Trophoblast cell (in vitro differentiated cells and primary cell): ENCODE measurements at regions not wholly inside any gene's neighbourhood (a gene's known extent, or its start where the extent isn't known, plus 50 kb on each side); places are given as distances from the start of the nearest gene placed in this dataset.

ENCODE experiments used
- DNase-seq, 2 donors: peaks; one replicate each; pipeline ENCODE4 v3.0.0-alpha.2; 2016
- H2AFZ ChIP-seq: 2 replicates; pipeline ENCODE4 v1.6.1; 2013; ENCODE audit warnings: low read length, moderate library complexity, mild to moderate bottlenecking; ENCODE audit not compliant: insufficient read depth, poor library complexity
- H2AK5ac ChIP-seq: 2 replicates; pipeline ENCODE4 v1.6.1; 2013; ENCODE audit warnings: mild to moderate bottlenecking, low read length
- H2BK120ac ChIP-seq: 2 replicates; pipeline ENCODE4 v1.6.1; 2013; ENCODE audit warnings: low read length, mild to moderate bottlenecking, moderate library complexity; ENCODE audit not compliant: insufficient read depth, poor library complexity
- H2BK12ac ChIP-seq: 2 replicates; pipeline ENCODE4 v1.6.1; 2013; ENCODE audit warnings: mild to moderate bottlenecking, low read length, moderate library complexity
- H2BK5ac ChIP-seq: 2 replicates; pipeline ENCODE4 v1.6.1; 2013; ENCODE audit warnings: low read length, low read depth, moderate library complexity, mild to moderate bottlenecking; ENCODE audit not compliant: poor library complexity
- H3K14ac ChIP-seq: 2 replicates; pipeline ENCODE4 v1.6.1; 2013; ENCODE audit warnings: mild to moderate bottlenecking, low read length
- H3K18ac ChIP-seq: 2 replicates; pipeline ENCODE4 v1.6.1; 2013; ENCODE audit warnings: mild to moderate bottlenecking, low read length
- H3K23ac ChIP-seq: 2 replicates; pipeline ENCODE4 v1.6.1; 2013; ENCODE audit warnings: low read length
- H3K27ac ChIP-seq: 2 replicates; pipeline ENCODE4 v1.5.1; 2013; ENCODE audit warnings: low read depth, mild to moderate bottlenecking, inconsistent platforms, low read length, moderate library complexity
- H3K27me3 ChIP-seq: 2 replicates; pipeline ENCODE4 v1.6.1; 2013; ENCODE audit warnings: inconsistent platforms, mild to moderate bottlenecking, low read length, moderate library complexity; ENCODE audit not compliant: insufficient read depth
- H3K36me3 ChIP-seq, 2 experiments: 1 replicate in 1 of 2; 2 replicates in 1 of 2; pipeline ENCODE4 v1.6.1; 2013; ENCODE audit warnings: low read length in 2 of 2, mild to moderate bottlenecking in 2 of 2, moderate library complexity in 1 of 2; ENCODE audit not compliant: insufficient read depth in 2 of 2, control insufficient read depth in 1 of 2
- H3K4ac ChIP-seq: 2 replicates; pipeline ENCODE4 v1.6.1; 2013; ENCODE audit warnings: low read depth, mild to moderate bottlenecking, low read length, moderate library complexity
- H3K4me1 ChIP-seq, 2 experiments: 1 replicate in 1 of 2; 2 replicates in 1 of 2; pipeline ENCODE4 v1.6.1; 2013; ENCODE audit warnings: low read length in 2 of 2, mild to moderate bottlenecking in 2 of 2, moderate library complexity in 1 of 2; ENCODE audit not compliant: insufficient read depth in 2 of 2, control insufficient read depth in 1 of 2
- H3K4me2 ChIP-seq: 2 replicates; pipeline ENCODE4 v1.6.1; 2013; ENCODE audit warnings: inconsistent platforms, mild to moderate bottlenecking, low read length, moderate library complexity
- H3K4me3 ChIP-seq: 2 replicates; pipeline ENCODE4 v1.5.1; 2013; ENCODE audit warnings: mild to moderate bottlenecking, low read depth, low read length, inconsistent platforms
- H3K79me1 ChIP-seq: one replicate; pipeline ENCODE4 v1.6.1; 2013; ENCODE audit warnings: low read length
- H3K79me2 ChIP-seq: 2 replicates; pipeline ENCODE4 v1.6.1; 2013; ENCODE audit warnings: low read length, mild to moderate bottlenecking; ENCODE audit not compliant: control insufficient read depth, insufficient read depth, poor library complexity
- H3K9ac ChIP-seq: 2 replicates; pipeline ENCODE4 v1.6.1; 2013; ENCODE audit warnings: mild to moderate bottlenecking, low read length
- H3K9me3 ChIP-seq: 2 replicates; pipeline ENCODE4 v1.6.1; 2013; ENCODE audit warnings: low read depth, mild to moderate bottlenecking, control low read depth, inconsistent platforms, low read length; ENCODE audit not compliant: insufficient read depth
- H4K12ac ChIP-seq: 2 replicates; pipeline ENCODE4 v1.6.1; 2013; ENCODE audit warnings: low read depth, mild to moderate bottlenecking, low read length, moderate library complexity
- H4K8ac ChIP-seq: 2 replicates; pipeline ENCODE4 v1.6.1; 2013; ENCODE audit warnings: low read depth, mild to moderate bottlenecking, low read length, moderate library complexity
- H4K91ac ChIP-seq: one replicate; pipeline ENCODE4 v1.6.1; 2013; ENCODE audit warnings: low read depth, mild to moderate bottlenecking, low read length, moderate library complexity
- WGBS: extraction: QIAGEN DNeasy Blood & Tissue Kit; methylation state at CpG from one replicate; pipeline ENCODE4 v1.1.7; 2013; ENCODE audit warnings: missing lambda C conversion rate; ENCODE audit not compliant: insufficient read length, insufficient coverage; ENCODE audit errors: extremely low coverage; 5-methylcytosine and 5-hydroxymethylcytosine counted together

DNA sequence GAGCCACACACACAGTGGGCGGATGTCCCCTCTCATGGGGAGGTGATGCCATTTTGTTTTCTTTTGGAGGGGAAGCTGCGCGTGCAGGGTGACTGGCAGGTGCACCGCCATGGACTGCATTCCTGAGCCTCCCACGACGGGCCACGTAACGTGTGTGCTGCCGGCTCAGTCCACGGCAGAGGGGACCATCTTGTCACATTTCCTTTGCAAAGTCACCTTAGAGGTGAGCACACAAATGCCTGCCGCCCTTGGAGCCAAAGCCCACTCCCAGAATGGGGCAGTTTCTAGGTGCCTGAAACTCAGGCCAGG lies 262.5 kb downstream of the CTTN start:
- Histone ChIP-seq H3K4me2 (no peak overlapping the region), H2AFZ (no peak overlapping the region), H2AK5ac (no peak overlapping the region), H2BK5ac (no peak overlapping the region), H3K4me3 (no peak overlapping the region), H4K8ac (no peak overlapping the region), H2BK120ac (no peak overlapping the region), H3K27ac (no peak overlapping the region), H3K79me2 (no peaks in the 10 kb centered on the region), H3K4ac (no peak overlapping the region), H4K12ac (no peak overlapping the region), H3K36me3 (no peaks in the 10 kb centered on the region), H3K79me1 (no peaks in the 10 kb centered on the region), H3K18ac (no peak overlapping the region), H3K14ac (no peak overlapping the region), H3K4me1 (peaks cover 11 to 19% of the 10 kb centered on the region in 2 experiments), H3K9ac (no peak overlapping the region), H3K27me3 (peaks cover 12% of the 10 kb centered on the region), H3K9me3 (peaks cover 3% of the 10 kb centered on the region), H2BK12ac (no peak overlapping the region), H3K23ac (no peak overlapping the region), H4K91ac (no peak overlapping the region)
- no peak for DNase-seq
- WGBS: no CpG with 5 or more reads among the region's 11 CpGs

DNA sequence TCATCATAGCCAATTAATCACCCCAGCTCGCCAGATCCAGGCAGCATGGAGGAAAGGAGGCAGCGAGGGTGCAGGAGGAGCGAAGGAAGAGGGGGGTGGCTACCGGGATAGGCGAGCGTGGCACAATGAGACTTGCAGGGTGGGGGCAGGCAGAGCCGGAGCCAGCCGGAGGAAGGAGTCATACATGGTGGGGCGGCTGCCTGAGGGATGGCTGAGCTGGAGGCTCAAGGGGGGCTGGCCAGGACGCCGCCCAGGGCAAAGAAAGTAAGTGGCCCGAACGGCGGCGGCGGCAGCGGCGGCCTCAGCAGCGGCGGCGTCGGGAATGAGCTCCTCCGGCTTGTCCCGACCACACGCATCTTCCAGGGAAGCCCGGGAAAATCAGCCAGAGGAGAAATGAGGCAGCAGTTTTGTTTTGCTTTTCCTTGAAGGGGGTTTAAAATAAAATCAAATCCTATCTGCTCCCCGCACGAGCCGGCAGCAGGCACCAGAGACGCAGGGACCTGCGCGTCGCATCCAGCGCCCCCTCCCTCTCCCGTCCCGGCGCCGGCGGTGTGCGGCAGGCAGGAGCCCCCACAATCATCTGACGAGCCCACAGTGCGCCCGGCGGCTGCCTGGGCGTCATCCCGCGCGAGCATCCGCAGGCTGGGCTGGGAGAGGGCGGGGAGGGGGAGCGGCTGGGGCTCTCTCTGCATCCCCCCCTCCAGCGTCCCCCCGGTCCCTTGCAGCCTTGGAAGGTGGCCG lies 263.6 kb downstream of the CTTN start:
- no peak overlapping the region for H2AFZ ChIP-seq
- H3K4ac ChIP-seq: no peak overlapping the region
- no peaks in the 10 kb centered on the region for H3K79me2 ChIP-seq
- no peak overlapping the region for H3K4me3 ChIP-seq
- H2BK5ac ChIP-seq: no peak overlapping the region
- no peak overlapping the region for H3K23ac ChIP-seq
- H3K9me3 ChIP-seq: peaks cover 3% of the 10 kb centered on the region
- peaks cover 11 to 18% of the 10 kb centered on the region in 2 experiments for H3K4me1 ChIP-seq
- H4K91ac ChIP-seq: no peak overlapping the region
- peak overlapping the region; percentile 37 for H2BK120ac ChIP-seq
- no peak overlapping the region for H3K27ac ChIP-seq
- no peak overlapping the region for H3K14ac ChIP-seq
- no peak overlapping the region for H2BK12ac ChIP-seq
- H2AK5ac ChIP-seq: no peak overlapping the region
- no peak for DNase-seq
- H3K27me3 ChIP-seq: peaks cover 12% of the 10 kb centered on the region
- no peak overlapping the region for H4K12ac ChIP-seq
- H3K18ac ChIP-seq: peak overlapping the region; percentile 27
- no CpG with 5 or more reads among the region's 54 CpGs for WGBS
- H3K9ac ChIP-seq: no peak overlapping the region
- peak overlapping the region; percentile 59 for H3K4me2 ChIP-seq
- H3K36me3 ChIP-seq: no peaks in the 10 kb centered on the region
- no peaks in the 10 kb centered on the region for H3K79me1 ChIP-seq
- no peak overlapping the region for H4K8ac ChIP-seq

DNA sequence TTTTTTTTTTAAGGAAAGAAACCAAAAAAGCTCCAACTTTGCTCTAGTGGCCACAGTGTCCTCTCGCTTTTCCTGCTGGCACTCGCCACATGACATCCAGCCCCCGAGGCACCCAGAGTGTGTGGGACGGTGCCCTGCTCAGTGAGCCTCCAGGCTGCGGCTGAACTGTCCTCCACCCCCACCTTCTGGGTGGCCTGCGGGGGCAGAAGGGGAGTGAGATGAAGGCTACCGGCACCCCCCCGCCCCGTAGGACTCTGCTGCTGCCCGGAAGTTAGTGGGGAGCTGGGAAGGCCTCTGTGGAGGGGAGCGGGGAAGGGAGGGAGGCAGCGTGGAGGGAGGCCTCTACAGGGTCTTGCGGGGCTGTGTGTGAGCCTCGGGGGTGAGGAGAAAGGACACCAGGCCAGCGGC lies 264.4 kb downstream of the CTTN start:
- no peak for DNase-seq
- H3K79me1 ChIP-seq: no peaks in the 10 kb centered on the region
- H3K23ac ChIP-seq: no peak overlapping the region
- H2AFZ ChIP-seq: no peak overlapping the region
- peaks cover 11 to 18% of the 10 kb centered on the region in 2 experiments for H3K4me1 ChIP-seq
- H3K27ac ChIP-seq: no peak overlapping the region
- H3K18ac ChIP-seq: no peak overlapping the region
- no peak overlapping the region for H3K4me3 ChIP-seq
- H3K14ac ChIP-seq: peak overlapping the region; percentile 40
- peaks cover 3% of the 10 kb centered on the region for H3K9me3 ChIP-seq
- H3K27me3 ChIP-seq: peaks cover 12% of the 10 kb centered on the region
- H3K36me3 ChIP-seq: no peaks in the 10 kb centered on the region
- H2BK120ac ChIP-seq: no peak overlapping the region
- H3K4me2 ChIP-seq: peak overlapping the region; percentile 59
- H3K9ac ChIP-seq: no peak overlapping the region
- H3K79me2 ChIP-seq: no peaks in the 10 kb centered on the region
- H4K12ac ChIP-seq: no peak overlapping the region
- H4K8ac ChIP-seq: no peak overlapping the region
- H2BK12ac ChIP-seq: no peak overlapping the region
- no peak overlapping the region for H4K91ac ChIP-seq
- WGBS: no CpG with 5 or more reads among the region's 15 CpGs
- no peak overlapping the region for H2BK5ac ChIP-seq
- H3K4ac ChIP-seq: no peak overlapping the region
- no peak overlapping the region for H2AK5ac ChIP-seq

DNA sequence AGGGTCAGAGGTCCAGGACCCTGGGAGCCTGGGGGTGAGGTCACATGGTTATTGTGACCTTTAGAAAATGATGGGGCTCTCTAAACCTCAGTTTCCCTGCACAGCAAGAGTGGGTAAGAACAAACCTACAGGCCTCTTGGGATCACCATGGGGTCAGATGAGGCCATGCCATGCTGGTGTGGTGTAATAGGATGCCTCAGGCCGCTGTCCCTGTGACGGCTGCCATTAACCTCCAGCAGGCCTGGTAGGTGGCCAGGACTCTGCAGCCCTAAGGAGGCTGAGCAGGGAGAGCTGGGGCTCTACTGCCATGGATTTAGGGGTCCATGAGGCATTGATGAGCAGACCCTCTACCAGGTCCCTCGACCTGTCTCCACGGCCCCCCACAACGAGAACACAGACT lies 265.5 kb downstream of the CTTN start:
- peaks cover 3% of the 10 kb centered on the region for H3K9me3 ChIP-seq
- no peak overlapping the region for H2AK5ac ChIP-seq
- no peak overlapping the region for H3K18ac ChIP-seq
- H2AFZ ChIP-seq: no peak overlapping the region
- H2BK5ac ChIP-seq: no peak overlapping the region
- no peaks in the 10 kb centered on the region for H3K79me1 ChIP-seq
- DNase-seq: no peak
- no peak overlapping the region for H2BK120ac ChIP-seq
- peaks cover 12% of the 10 kb centered on the region for H3K27me3 ChIP-seq
- no peak overlapping the region for H3K23ac ChIP-seq
- H3K9ac ChIP-seq: no peak overlapping the region
- H4K91ac ChIP-seq: no peak overlapping the region
- no peak overlapping the region for H2BK12ac ChIP-seq
- WGBS: no CpG with 5 or more reads among the region's 5 CpGs
- no peak overlapping the region for H3K4me2 ChIP-seq
- H3K14ac ChIP-seq: no peak overlapping the region
- H3K4ac ChIP-seq: no peak overlapping the region
- no peak overlapping the region for H4K8ac ChIP-seq
- H3K36me3 ChIP-seq: no peaks in the 10 kb centered on the region
- no peaks in the 10 kb centered on the region for H3K79me2 ChIP-seq
- no peak overlapping the region for H3K4me3 ChIP-seq
- H3K4me1 ChIP-seq: peaks cover 11 to 18% of the 10 kb centered on the region in 2 experiments
- H3K27ac ChIP-seq: no peak overlapping the region
- no peak overlapping the region for H4K12ac ChIP-seq
